DMS114 treated with DMSO at 0.1 percent for 48 hours (cell line): ENCODE measurements at regions not wholly inside any gene's neighbourhood (a gene's known extent, or its start where the extent isn't known, plus 50 kb on each side); places are given as distances from the start of the nearest gene placed in this dataset.
"Not testable (repeated sequence)": the region's sequence is repeated elsewhere in the genome, so short reads cannot be mapped to it uniquely, and the experiment has no call there.

Experiments
- DNase-seq: peaks from one replicate; lab custom pipeline; 2025; ENCODE audit not compliant: unreplicated experiment; lab: John Stamatoyannopoulos, UW

DNA sequence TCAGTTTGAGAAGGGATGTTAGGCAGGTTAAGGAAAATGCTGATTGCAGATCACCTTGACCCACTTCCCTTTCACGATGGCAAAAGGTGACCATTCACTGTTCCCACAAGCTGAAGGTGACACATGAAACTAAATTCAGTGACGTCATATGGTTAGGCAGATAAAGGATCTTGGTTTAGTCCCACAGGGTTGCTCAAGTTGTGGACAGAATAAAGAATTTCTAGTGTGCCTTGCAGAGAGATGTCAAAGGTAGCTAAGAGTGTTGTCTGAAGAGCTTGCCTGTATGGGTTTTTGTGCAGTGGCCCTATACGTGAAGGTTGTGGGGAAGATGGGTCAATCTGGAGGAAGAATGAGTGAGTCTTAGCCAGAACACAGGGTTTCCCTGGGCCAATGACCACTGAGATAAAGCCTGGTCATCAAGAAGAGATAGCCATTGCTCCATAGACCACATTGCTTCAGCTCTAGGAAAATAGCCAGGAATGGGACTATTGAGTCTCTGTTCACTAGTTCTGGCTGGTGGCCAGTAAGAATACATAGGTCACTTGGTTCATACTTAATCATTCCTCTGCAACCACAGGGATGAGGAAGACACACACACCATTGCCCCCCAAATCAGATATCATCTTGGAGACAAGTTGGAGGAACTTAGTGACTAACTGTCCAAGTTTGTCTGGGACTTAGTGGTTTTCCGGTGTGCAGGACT, 148.5 kb upstream of the ATXN1 start:
- DNase-seq = no peak

DNA sequence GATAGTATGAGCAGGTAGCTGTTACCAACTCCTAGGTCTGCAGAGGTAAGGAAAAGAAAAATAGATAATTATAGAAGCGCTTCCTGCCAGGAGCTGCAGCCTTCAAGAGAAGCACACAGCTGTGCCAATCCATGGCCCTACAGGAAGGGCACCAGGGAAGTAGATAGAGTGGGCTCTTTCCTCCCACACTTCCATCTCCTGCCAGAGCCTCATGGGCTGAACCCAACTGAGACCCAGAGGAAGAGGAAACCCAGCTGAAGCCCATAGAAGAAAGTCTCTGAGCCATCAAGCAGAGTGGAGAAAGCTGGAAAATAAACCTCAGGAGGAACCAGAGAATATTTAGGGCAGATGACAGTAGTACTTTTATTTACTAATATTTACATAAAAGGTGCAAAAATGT, 146.7 kb upstream of the ATXN1 start:
- no peak for DNase-seq

DNA sequence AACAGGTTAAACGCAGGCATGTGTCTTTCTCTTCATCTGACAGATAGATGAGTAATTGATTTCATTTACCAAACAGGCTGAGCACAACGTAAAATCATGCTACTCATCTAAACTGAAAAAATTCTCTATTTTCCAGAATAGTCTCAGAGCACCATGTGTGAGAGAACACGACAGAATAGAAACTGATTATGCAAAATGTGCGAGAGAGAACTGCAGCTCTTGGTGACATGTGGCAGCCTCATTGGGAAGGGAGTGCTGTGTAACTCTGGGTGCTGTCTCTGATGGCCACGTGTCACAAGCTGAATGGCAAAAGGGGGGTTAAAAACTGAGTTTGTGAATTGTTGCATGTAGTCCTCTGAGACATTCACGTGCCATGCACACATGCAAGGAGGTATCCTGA, 143.7 kb upstream of the ATXN1 start:
- DNase-seq = no peak

GRCh38 chr6:16903470-16903869, 142.2 kb upstream of the ATXN1 start:
- DNase-seq = no peak

DNA sequence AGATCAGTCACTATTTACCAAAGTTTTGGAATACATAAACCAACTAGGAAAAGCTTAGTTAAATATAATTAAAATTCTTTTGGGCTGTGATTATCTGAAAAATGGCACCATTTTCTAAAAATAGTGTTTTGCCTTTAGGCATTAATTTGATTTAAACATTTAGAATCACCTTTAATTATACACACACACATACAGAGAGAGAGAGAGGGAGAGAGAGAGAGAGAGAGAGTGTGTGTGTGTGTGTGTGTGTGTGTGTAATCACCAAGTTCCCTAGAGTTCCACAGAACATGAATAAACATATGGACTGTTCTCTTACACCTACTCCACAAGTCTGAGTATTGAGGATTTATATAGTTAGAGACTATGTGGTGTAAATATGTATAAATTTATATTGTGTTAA, 141.2 kb upstream of the ATXN1 start:
- DNase-seq = no peak

DNA sequence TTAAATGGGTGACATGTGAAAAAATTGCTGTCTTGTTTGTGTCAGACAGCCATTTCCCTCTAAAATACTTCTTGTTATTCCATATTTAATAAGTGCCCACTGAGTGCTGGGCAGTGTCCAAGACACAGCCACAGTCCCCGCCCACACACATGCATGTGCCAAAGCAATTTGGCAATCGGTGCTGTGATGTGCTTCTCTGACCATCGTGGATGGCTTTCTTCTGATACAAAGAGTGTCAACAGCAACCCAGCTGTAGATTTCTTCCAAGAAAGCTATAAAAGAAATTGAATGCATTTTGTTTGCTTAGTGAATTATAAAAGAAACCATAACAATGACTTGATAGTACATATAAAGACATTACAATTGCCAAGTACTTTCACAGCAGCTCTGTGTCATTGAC, 140.5 kb upstream of the ATXN1 start:
- no peak for DNase-seq

GRCh38 chr6:16901306-16901705, 140.0 kb upstream of the ATXN1 start:
- no peak for DNase-seq

DNA sequence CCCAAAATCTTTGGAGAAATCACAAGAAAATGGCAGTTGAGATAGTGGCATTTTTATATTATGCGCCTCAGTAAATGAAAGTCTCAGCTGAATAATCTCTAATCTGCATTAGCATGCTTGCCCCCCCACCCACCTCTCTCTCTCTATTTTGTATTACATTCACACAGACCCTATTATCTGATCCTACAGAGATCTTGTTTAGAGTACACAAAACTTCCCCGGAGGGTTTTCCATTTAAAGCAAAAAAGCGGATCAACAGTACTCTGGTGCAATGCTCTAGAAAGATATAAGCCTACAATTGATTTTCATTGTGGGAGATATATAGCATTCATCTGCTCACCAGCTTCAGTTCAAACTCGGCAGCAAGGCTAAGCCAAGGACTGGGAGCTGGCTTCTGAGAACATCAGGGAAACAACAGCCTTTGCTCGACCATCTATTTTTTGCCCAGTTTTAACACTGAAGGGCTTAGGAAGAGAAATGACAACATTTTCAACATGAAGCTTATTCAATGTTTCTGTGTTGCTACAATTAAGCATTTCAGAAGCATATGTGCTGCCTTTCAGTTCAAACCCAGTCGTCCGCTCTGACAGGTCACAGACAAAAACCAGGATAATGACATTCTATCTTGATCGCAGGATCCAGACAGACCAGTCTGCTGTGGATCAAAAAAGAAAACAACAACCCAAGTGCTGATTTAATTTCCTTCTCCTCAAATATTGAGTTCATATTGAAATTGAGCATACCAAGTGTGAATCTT, 137.6 kb upstream of the ATXN1 start:
- DNase-seq = no peak

DNA sequence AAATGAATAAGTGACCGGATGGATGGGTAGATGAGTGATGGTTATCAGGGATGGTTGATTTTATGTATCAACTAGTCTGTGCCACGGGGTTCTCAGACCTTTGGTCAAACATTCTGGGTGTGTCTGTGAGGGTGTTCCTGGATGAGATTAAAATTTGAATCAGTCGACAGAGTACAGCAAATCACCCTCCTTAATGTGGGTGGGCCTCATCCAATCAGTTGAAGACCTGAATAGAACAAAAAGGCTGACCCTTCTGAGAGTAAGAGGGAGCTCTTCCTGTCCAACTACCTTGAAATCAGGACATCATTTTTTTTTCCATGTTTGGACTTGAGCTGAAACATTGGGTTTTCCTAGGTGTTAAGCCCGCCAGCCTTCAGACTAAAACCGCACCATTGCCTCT, 136.4 kb upstream of the ATXN1 start:
- DNase-seq = no peak

- DNase-seq = no peak
Measured at GRCh38 chr6:16894301-16894700, 133.0 kb upstream of the ATXN1 start.

DNA sequence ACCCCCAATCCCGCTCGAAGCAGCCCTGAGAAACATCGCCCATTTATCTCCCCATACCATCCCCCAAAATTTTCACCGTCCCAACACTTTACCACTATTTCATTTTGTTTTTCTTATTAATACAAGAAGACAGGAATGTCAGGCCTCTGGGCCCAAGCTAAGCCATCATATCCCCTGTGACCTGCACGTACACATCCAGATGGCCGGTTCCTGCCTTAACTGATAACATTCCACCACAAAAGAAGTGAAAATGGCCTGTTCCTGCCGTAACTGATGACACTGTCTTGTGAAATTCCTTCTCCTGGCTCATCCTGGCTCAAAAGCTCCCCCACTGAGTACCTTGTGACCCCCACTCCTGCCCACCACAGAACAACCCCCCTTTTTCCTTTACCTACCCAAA, 129.8 kb upstream of the ATXN1 start:
- not testable (repeated sequence) for DNase-seq

DNA sequence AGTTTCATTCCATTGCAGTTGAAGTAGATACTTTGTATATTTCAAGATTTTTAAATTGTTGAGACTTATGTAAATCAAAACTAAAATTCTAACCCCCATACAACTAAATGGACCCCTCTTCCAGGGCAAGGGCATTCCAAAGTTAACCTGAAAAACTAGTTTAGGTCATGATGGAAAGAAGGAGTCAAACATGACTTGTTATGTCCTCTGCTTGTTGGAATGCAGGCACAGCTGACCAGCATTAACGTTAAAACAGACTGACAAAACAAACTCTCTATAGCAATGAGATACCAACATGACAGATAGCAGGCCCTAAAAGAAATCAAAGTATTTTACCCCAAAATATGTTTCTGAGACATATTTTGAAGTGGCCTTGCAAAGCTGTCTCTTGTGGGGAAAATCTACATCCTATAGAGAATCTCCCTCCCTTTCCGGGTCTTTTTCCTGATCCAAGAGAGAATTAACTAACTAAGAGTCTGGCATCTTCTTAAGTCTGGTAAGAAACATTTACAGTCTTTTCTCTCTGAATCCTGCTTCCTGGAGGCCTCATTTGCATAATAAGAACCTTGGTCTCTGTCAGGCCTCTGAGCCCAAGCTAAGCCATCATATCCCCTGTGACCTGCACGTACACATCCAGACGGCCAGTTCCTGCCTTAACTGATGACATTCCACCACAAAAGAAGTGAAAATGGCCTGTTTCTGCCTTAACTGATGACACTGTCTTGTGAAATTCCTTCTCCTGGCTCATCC, 124.3 kb upstream of the ATXN1 start:
- DNase-seq = no peak

DNA sequence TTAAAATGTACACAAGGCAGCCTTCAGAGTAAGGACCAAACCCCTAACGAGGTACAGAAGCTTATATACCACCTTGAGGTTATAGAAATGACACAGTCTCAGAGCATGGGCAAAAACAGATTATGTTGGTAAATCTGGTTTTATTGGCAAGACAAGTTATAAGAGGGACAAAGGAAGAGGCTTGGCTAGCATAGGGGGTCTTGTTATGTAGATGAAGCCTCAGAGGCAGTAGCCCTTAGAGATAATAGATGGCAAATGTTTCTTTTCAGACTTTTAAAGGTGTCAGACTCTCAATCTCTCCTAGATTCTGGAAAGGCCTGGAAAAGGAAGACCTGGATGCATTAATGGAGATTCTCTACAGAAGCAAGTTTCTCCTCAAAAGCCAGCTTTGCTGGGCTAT, 123.3 kb upstream of the ATXN1 start:
- DNase-seq = no peak

DNA sequence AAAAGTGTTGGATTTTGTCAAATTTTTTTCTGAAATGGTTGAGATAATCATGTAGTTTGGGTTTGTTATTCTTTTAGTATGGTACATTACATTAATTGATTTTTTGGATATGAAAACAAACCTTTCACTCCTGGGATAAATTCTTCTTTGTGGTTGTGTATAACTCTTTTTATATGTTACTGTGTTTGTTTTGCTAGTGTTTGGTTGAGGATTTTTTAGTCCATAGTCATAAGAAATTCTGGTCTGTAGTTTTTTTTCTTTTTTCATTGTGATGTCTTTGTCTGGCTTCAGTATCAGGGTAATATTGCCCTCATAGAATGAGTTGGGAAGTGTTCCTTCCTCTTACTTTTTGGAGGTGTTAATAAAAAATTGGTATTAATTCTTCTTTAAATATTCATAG, 122.2 kb upstream of the ATXN1 start:
- DNase-seq = no peak

GRCh38 chr6:16882230-16882629, 121.0 kb upstream of the ATXN1 start:
- DNase-seq = no peak

GRCh38 chr6:16876852-16877251, 115.6 kb upstream of the ATXN1 start:
- not testable (repeated sequence) for DNase-seq

DNA sequence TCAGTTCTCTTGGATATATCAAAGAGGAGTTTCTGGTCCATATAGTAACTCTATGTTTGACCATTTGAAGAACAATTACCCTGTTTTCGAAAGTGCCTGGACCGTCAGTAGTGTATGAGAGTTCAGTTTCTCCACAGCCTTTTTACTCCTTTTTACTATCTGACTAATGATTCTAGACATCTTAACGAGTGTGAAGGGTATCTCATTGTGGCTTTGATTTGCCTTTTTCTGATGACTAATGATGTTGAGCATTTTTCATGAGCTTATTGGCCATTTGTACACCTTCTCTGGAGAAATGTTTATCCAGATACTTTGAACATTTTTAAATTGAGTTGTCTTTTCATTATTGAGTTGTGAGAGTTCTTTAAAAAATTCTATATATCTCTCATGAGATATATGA, 114.9 kb upstream of the ATXN1 start:
- DNase-seq = no peak

DNA sequence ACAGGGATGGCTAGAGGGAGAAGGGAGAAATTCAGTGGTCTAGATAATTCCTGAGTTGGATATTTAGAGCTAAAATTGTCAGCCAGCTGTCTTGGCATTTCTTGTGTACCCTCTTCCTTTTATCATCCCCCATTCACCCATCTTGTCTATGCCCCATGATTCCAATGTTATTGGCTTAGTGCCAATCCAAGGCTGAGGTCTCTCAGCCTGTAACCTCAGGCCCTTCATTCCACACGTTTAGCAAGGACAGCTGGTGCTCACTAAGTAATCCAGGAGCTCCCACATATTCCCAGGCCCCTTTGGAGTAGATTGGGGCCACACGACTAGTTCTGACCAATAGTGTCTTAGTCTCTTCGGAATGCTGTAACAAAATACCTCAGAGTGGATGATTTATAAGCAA, 112.4 kb upstream of the ATXN1 start:
- DNase-seq = no peak

- no peak for DNase-seq
Measured at GRCh38 chr6:16872543-16873235, 111.4 kb upstream of the ATXN1 start.

GRCh38 chr6:16871047-16871446, 109.8 kb upstream of the ATXN1 start:
- DNase-seq = no peak

DNA sequence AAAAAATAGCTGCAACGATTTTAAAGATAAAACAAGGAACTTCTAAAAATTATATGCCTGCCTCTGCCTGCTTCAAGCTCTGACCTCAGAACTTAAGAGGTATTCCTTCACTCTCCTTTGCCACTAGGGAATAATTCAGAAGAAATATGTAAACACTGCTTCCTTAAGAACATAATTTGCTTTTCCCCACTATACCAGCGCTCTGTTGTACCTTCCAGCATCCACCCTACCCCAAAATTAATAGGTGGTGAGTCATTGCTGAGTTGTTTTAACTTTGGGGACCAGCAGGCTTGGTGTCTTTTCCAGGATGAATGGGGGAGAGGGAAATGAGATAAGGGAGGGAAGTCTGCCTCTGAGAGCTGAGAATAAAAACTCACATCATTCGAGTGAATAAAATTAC, 107.7 kb upstream of the ATXN1 start:
- DNase-seq = no peak
